SK-N-SH (cell line): ENCODE measurements at regions not wholly inside any gene's neighbourhood (a gene's known extent, or its start where the extent isn't known, plus 50 kb on each side); places are given as distances from the start of the nearest gene placed in this dataset.
"Not testable (repeated sequence)": the region's sequence is repeated elsewhere in the genome, so short reads cannot be mapped to it uniquely, and the experiment has no call there.

ENCODE experiments used
- CTCF ChIA-PET: fragments of 300-600, 350-600 bp; formaldehyde crosslinking; extraction: SDS; loops from one replicate; lab custom pipeline; 2021; lab: Yijun Ruan, JAX
- POLR2A ChIA-PET: fragments of 350-600 bp; sonication (Branson Sonifier 250); formaldehyde crosslinking; extraction: SDS; loops from one replicate; lab custom pipeline; 2020; ENCODE audit warnings: antibody characterized with exemption, inconsistent platforms; lab: Yijun Ruan, JAX
- DNase-seq: peaks from one replicate; pipeline ENCODE4 v3.0.0; 2012
- H2AFZ ChIP-seq: fragments of 200-600 bp; sonication (generic); 2 replicates; pipeline ENCODE4 v1.8.1; 2016; ENCODE audit warnings: antibody characterized with exemption, mild to moderate bottlenecking, low read depth
- H3F3A ChIP-seq: fragments of 200-600 bp; sonication (generic); replicated peaks from 2 replicates; pipeline ENCODE3; 2016; ENCODE audit warnings: antibody characterized with exemption, mild to moderate bottlenecking; ENCODE audit not compliant: insufficient read depth
- H3K27ac ChIP-seq, 2 experiments: fragments of 200-500 bp in 1 of 2; fragments of 200-600 bp in 1 of 2; sonication (Bioruptor generic) in 1 of 2; sonication (generic), shearing (Covaris generic) in 1 of 2; 2 replicates each; pipeline versions ENCODE4 v1.5.1 to v1.6.1; 2014 to 2016; ENCODE audit warnings: low read depth in 2 of 2, inconsistent platforms in 1 of 2, low read length in 1 of 2, mild to moderate bottlenecking in 1 of 2, mixed read lengths in 1 of 2
- H3K27me3 ChIP-seq: fragments of 200-600 bp; sonication (generic), shearing (Covaris generic); 2 replicates; pipeline ENCODE4 v1.6.1; 2016; ENCODE audit warnings: mixed run types; ENCODE audit not compliant: insufficient read depth
- H3K36me3 ChIP-seq, 2 experiments: fragments of 200-500 bp in 1 of 2; fragments of 200-600 bp in 1 of 2; sonication (Bioruptor generic) in 1 of 2; sonication (generic) in 1 of 2; replicated peaks in 1 of 2; 2 replicates each; pipeline versions ENCODE3 to v1.5.1; 2014 to 2016; ENCODE audit warnings: low read length in 1 of 2, mild to moderate bottlenecking in 1 of 2; ENCODE audit not compliant: insufficient read depth in 2 of 2, control insufficient read depth in 1 of 2
- H3K4me1 ChIP-seq, 2 experiments: fragments of 200-500 bp in 1 of 2; fragments of 200-600 bp in 1 of 2; sonication (Bioruptor generic) in 1 of 2; sonication (generic), shearing (Covaris generic) in 1 of 2; 2 replicates each; pipeline versions ENCODE4 v1.5.1 to v1.6.1; 2014 to 2016; ENCODE audit warnings: low read depth in 1 of 2, low read length in 1 of 2, mixed run types in 1 of 2; ENCODE audit not compliant: insufficient read depth in 2 of 2, control insufficient read depth in 1 of 2
- H3K4me2 ChIP-seq: fragments of 200-600 bp; sonication (generic), shearing (Covaris generic); 2 replicates; pipeline ENCODE4 v1.6.1; 2017; ENCODE audit warnings: mixed run types
- H3K4me3 ChIP-seq, 2 experiments: fragments of 200-500 bp in 1 of 2; fragments of 200-600 bp in 1 of 2; sonication (Bioruptor generic) in 1 of 2; sonication (generic), shearing (Covaris generic) in 1 of 2; 2 replicates each; pipeline versions ENCODE4 v1.5.1 to v1.8.1; 2014 to 2016; ENCODE audit warnings: low read depth in 2 of 2, inconsistent platforms in 1 of 2, low read length in 1 of 2, mild to moderate bottlenecking in 1 of 2, mixed read lengths in 1 of 2, moderate library complexity in 1 of 2
- H3K79me2 ChIP-seq: fragments of 200-600 bp; sonication (generic); 2 replicates; pipeline ENCODE4 v1.8.1; 2017; ENCODE audit warnings: mild to moderate bottlenecking; ENCODE audit not compliant: insufficient read depth
- H3K9ac ChIP-seq: fragments of 200-600 bp; sonication (generic); 2 replicates; pipeline ENCODE4 v1.6.1; 2017; ENCODE audit warnings: mixed run types
- H3K9me2 ChIP-seq: fragments of 200-600 bp; sonication (generic); 2 replicates; pipeline ENCODE4 v1.6.1; 2017; ENCODE audit warnings: mixed run types
- H3K9me3 ChIP-seq: fragments of 200-600 bp; sonication (generic); 2 replicates; pipeline ENCODE4 v1.6.1; 2017; ENCODE audit warnings: mixed run types, mild to moderate bottlenecking, moderate library complexity
- H4K20me1 ChIP-seq: fragments of 200-600 bp; sonication (generic); 2 replicates; pipeline ENCODE4 v1.6.1; 2017; ENCODE audit warnings: mild to moderate bottlenecking, mixed run types; ENCODE audit not compliant: insufficient read depth
- EP300 ChIP-seq, 2 experiments: IDR thresholded peaks; 2 replicates each; pipeline versions ENCODE4 v1.4.0 to v1.6.1; 2012; ENCODE audit warnings: borderline replicate concordance in 1 of 2, low read depth in 1 of 2, low read length in 1 of 2
- FOSL2 ChIP-seq: IDR thresholded peaks from 2 replicates; pipeline ENCODE4 v1.4.0; 2012; ENCODE audit warnings: low read depth, mild to moderate bottlenecking, moderate library complexity, borderline replicate concordance
- JUND ChIP-seq: IDR thresholded peaks from 2 replicates; pipeline ENCODE4 v1.4.0; 2012
- MAX ChIP-seq: IDR thresholded peaks from 2 replicates; pipeline ENCODE4 v1.4.0; 2012; ENCODE audit warnings: low read depth
- NFIC ChIP-seq: IDR thresholded peaks from 2 replicates; pipeline ENCODE4 v1.4.0; 2012; ENCODE audit warnings: borderline replicate concordance
- TCF12 ChIP-seq: IDR thresholded peaks from 2 replicates; pipeline ENCODE4 v1.4.0; 2012
- TEAD4 ChIP-seq: IDR thresholded peaks from 2 replicates; pipeline ENCODE4 v1.4.0; 2012; ENCODE audit warnings: mild to moderate bottlenecking, borderline replicate concordance; ENCODE audit not compliant: insufficient read depth
- WGBS: methylation state at CpG from one replicate; pipeline ENCODE4 v1.1.6; 2017; ENCODE audit warnings: low lambda C conversion rate; 5-methylcytosine and 5-hydroxymethylcytosine counted together
- TF ChIP-seq, protein P1 (sequence below): IDR thresholded peaks from 2 replicates; pipeline ENCODE4 v1.4.0; 2012; ENCODE audit warnings: low read depth, borderline replicate concordance
- TF ChIP-seq, protein P2 (sequence below): IDR thresholded peaks from 2 replicates; pipeline ENCODE4 v1.6.1; 2012; ENCODE audit warnings: mild to moderate bottlenecking, low read depth, low read length, moderate library complexity

DNA sequence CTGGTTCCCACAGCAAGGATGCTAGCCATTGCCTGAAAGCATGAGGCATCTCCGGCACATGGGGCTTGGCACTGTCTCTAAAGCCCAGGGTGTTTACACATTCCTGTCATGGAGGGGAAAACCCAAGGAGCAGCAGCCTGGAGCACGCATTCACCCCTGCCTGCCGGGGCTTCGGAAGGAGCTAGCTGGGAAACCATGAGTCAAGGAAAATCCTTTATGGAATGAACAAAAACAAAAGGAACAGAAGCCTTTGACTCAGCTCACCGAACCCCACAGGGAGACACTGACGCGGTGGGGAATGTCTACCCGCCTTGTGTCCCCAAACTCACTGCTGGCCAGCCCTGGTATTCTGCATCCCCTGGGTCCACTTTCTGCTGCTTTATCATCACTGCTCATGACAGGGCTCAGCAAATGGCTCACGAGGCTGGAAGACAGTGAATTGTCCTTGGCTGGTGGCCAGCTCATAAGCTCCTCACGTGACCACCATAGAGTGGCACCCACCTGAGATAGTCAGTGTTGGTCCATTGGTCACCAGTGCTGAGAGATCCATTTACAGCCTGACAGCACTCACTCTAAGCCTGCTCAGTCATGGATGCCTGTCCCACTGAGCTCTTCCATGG is 137.2 kb downstream of the NPIPB11 start:
- Histone ChIP-seq H3K4me1 (peaks cover 33 to 36% of the 10 kb centered on the region in 2 experiments), H3K9ac (peak overlapping the region; percentile 82), H3F3A (peaks cover 55% of the 10 kb centered on the region), H3K4me2 (peak overlapping the region; percentile 13; the same call in 1 of the 2 replicates), H3K27ac (peak overlapping the region; percentile 43 to 100; a peak in 3 of 4 replicates)
- H3K27me3 ChIP-seq, H3K79me2 ChIP-seq, H3K4me3 ChIP-seq, H3K36me3 ChIP-seq, DNase-seq, H3K9me2 ChIP-seq, H3K9me3 ChIP-seq, POLR2A ChIA-PET, H4K20me1 ChIP-seq, H2AFZ ChIP-seq: not testable (repeated sequence)
- CTCF ChIA-PET, result interaction anchor here (0.7 kb wide), 1 partner anchor 47 kb away, joined by 4 read pairs; no protein-coding TSS in a partner anchor
- TF ChIP-seq, protein P1, sequence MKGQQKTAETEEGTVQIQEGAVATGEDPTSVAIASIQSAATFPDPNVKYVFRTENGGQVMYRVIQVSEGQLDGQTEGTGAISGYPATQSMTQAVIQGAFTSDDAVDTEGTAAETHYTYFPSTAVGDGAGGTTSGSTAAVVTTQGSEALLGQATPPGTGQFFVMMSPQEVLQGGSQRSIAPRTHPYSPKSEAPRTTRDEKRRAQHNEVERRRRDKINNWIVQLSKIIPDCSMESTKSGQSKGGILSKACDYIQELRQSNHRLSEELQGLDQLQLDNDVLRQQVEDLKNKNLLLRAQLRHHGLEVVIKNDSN, result peak; percentile 69; the same call in 1 of the 2 replicates
- TF ChIP-seq TEAD4 (peak; percentile 31; the same call in 1 of the 2 replicates), MAX (peak; percentile 74), FOSL2 (0 out of 2 replicates have a peak, but pooled peaks have one; percentile 1), JUND (peak; percentile 20; the same call in 1 of the 2 replicates), NFIC (peak; percentile 54; the same call in 1 of the 2 replicates), TCF12 (peak; percentile 31; the same call in 1 of the 2 replicates), EP300 (IDR thresholded peaks at IDR 0.05; ENCODE audit: borderline replicate concordance in 1 of 2, low read depth in 1 of 2, low read length in 1 of 2) (0 out of 4 replicates have a peak, but pooled peaks of 1 of the 2 experiments have one; percentile 26)
- TF ChIP-seq, protein P2, sequence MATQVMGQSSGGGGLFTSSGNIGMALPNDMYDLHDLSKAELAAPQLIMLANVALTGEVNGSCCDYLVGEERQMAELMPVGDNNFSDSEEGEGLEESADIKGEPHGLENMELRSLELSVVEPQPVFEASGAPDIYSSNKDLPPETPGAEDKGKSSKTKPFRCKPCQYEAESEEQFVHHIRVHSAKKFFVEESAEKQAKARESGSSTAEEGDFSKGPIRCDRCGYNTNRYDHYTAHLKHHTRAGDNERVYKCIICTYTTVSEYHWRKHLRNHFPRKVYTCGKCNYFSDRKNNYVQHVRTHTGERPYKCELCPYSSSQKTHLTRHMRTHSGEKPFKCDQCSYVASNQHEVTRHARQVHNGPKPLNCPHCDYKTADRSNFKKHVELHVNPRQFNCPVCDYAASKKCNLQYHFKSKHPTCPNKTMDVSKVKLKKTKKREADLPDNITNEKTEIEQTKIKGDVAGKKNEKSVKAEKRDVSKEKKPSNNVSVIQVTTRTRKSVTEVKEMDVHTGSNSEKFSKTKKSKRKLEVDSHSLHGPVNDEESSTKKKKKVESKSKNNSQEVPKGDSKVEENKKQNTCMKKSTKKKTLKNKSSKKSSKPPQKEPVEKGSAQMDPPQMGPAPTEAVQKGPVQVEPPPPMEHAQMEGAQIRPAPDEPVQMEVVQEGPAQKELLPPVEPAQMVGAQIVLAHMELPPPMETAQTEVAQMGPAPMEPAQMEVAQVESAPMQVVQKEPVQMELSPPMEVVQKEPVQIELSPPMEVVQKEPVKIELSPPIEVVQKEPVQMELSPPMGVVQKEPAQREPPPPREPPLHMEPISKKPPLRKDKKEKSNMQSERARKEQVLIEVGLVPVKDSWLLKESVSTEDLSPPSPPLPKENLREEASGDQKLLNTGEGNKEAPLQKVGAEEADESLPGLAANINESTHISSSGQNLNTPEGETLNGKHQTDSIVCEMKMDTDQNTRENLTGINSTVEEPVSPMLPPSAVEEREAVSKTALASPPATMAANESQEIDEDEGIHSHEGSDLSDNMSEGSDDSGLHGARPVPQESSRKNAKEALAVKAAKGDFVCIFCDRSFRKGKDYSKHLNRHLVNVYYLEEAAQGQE, result peak; percentile 60; the same call in 1 of the 2 replicates
- 8% methylated on average over 9 of the region's 10 CpGs for WGBS

- H4K20me1 ChIP-seq, H3K36me3 ChIP-seq, H3K27me3 ChIP-seq, H3K9me2 ChIP-seq, H3K4me3 ChIP-seq, POLR2A ChIA-PET, DNase-seq, H3K9me3 ChIP-seq, H2AFZ ChIP-seq, H3K79me2 ChIP-seq: not testable (repeated sequence)
- Histone ChIP-seq H3K4me1 (peaks cover 38 to 39% of the 10 kb centered on the region in 2 experiments), H3K27ac (peak overlapping the region in 1 of 2 experiments; percentile 100; a peak in 2 of 4 replicates), H3K4me2 (peak overlapping the region; percentile 13), H3K9ac (peak overlapping the region; percentile 82), H3F3A (peaks cover 57% of the 10 kb centered on the region)
- TF ChIP-seq FOSL2 (peak; percentile 42; the same call in 1 of the 2 replicates), TCF12 (peak; percentile 15; the same call in 1 of the 2 replicates)
- 67% methylated on average over 5 of the region's 6 CpGs for WGBS
- CTCF ChIA-PET, result interaction anchor here (0.7 kb wide), 1 partner anchor 47 kb away, joined by 4 read pairs; no protein-coding TSS in a partner anchor
These were observed 137.7 kb downstream of the NPIPB11 start for GRCh38 chr16:29268785-29269191.
